Activated T-helper 2 cell treated with anti-CD3 and anti-CD28 coated beads, Interferon-gamma antibody, Interleukin-2, Interleukin-4, amounts not matched to agents 10 μg/mL and 5 μg/mL and 100 μg/mL, durations not matched to agents 14 hours and 24 hours and 36 hours (primary cell): ENCODE measurements at regions not wholly inside any gene's neighbourhood (a gene's known extent, or its start where the extent isn't known, plus 50 kb on each side); places are given as distances from the start of the nearest gene placed in this dataset.
"Not testable (repeated sequence)": the region's sequence is repeated elsewhere in the genome, so short reads cannot be mapped to it uniquely, and the experiment has no call there.

Experiments used
- DNase-seq: peaks from one replicate; pipeline ENCODE4 v3.0.0; 2021; ENCODE audit warnings: low spot score
- H3K27ac Mint-ChIP-seq: one replicate; pipeline ENCODE4 v1.8.0; 2021; ENCODE audit warnings: mixed read lengths
- H3K27me3 Mint-ChIP-seq: one replicate; pipeline ENCODE4 v1.8.0; 2021; ENCODE audit warnings: low read depth, mixed read lengths
- H3K36me3 Mint-ChIP-seq: one replicate; pipeline ENCODE4 v1.8.0; 2021; ENCODE audit warnings: low read depth, mixed read lengths
- H3K4me1 Mint-ChIP-seq: one replicate; pipeline ENCODE4 v1.8.0; 2021; ENCODE audit warnings: low read depth, mixed read lengths
- H3K4me3 Mint-ChIP-seq: one replicate; pipeline ENCODE4 v1.8.0; 2021; ENCODE audit warnings: low read depth, mild to moderate bottlenecking, moderate library complexity, mixed read lengths
- H3K9me3 Mint-ChIP-seq: one replicate; pipeline ENCODE4 v1.8.0; 2021; ENCODE audit warnings: mixed read lengths
- intact Hi-C: fragments of 100-400 bp; cut with micrococcal nuclease; formaldehyde crosslinking; loops from one replicate; pipeline ENCODE4 v1.15.1; 2023

DNA sequence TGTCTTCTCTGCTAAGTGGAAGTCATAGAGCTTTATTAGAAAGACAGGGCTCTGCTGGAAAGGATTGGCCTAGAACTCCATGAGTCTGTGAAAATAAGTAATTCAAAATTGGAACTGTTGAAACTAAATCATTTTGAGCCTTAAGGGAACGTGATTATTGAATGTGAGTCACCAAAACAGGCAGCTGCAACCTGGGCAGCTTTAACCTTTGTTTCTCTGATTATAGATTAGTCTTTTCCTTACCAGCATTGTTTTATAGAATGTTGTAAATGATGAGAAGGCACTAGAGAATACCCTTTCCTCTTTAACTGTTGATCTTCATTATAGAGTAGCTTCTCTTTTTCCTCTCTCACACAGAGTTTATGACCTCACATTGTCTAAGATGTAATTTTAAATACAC, 638.8 kb upstream of the SLITRK6 start:
- intact Hi-C loops, result no loop called here
- H3K4me1 Mint-ChIP-seq, result no peaks in the 10 kb centered on the region
- H3K4me3 Mint-ChIP-seq, result no peak overlapping the region
- no peak for DNase-seq
- no peaks in the 10 kb centered on the region for H3K36me3 Mint-ChIP-seq
- H3K27me3 Mint-ChIP-seq, result no peaks in the 10 kb centered on the region
- peaks cover 19% of the 10 kb centered on the region for H3K9me3 Mint-ChIP-seq
- no peak overlapping the region for H3K27ac Mint-ChIP-seq

- Mint-ChIP-seq H3K27me3 (no peaks in the 10 kb centered on the region), H3K4me3 (no peak overlapping the region), H3K4me1 (no peaks in the 10 kb centered on the region), H3K9me3 (peaks cover 23% of the 10 kb centered on the region), H3K27ac (no peak overlapping the region), H3K36me3 (no peaks in the 10 kb centered on the region)
- intact Hi-C loops, result no loop called here
- DNase-seq, result no peak
Observed at GRCh38 chr13:86445206-86445605, 646.0 kb upstream of the SLITRK6 start.

GRCh38 chr13:86445672-86446071, 646.5 kb upstream of the SLITRK6 start:
- H3K4me3 Mint-ChIP-seq, result no peak overlapping the region
- H3K27ac Mint-ChIP-seq, result no peak overlapping the region
- H3K27me3 Mint-ChIP-seq, result no peaks in the 10 kb centered on the region
- DNase-seq, result no peak
- no peaks in the 10 kb centered on the region for H3K4me1 Mint-ChIP-seq
- no peaks in the 10 kb centered on the region for H3K36me3 Mint-ChIP-seq
- peaks cover 23% of the 10 kb centered on the region for H3K9me3 Mint-ChIP-seq
- intact Hi-C loops, result no loop called here

- no peak for DNase-seq
- intact Hi-C loops, result no loop called here
- no peaks in the 10 kb centered on the region for H3K36me3 Mint-ChIP-seq
- H3K27ac Mint-ChIP-seq, result no peak overlapping the region
- H3K4me3 Mint-ChIP-seq, result no peak overlapping the region
- no peaks in the 10 kb centered on the region for H3K27me3 Mint-ChIP-seq
- peaks cover 23% of the 10 kb centered on the region for H3K9me3 Mint-ChIP-seq
- H3K4me1 Mint-ChIP-seq, result no peaks in the 10 kb centered on the region
Observed at GRCh38 chr13:86446311-86446710, 647.1 kb upstream of the SLITRK6 start.

GRCh38 chr13:86447479-86447878, 648.3 kb upstream of the SLITRK6 start:
- DNase-seq, result no peak
- intact Hi-C loops, result no loop called here
- Mint-ChIP-seq H3K4me3 (no peak overlapping the region), H3K4me1 (no peaks in the 10 kb centered on the region), H3K27ac (no peak overlapping the region), H3K27me3 (no peaks in the 10 kb centered on the region), H3K9me3 (peaks cover 23% of the 10 kb centered on the region), H3K36me3 (no peaks in the 10 kb centered on the region)

DNA sequence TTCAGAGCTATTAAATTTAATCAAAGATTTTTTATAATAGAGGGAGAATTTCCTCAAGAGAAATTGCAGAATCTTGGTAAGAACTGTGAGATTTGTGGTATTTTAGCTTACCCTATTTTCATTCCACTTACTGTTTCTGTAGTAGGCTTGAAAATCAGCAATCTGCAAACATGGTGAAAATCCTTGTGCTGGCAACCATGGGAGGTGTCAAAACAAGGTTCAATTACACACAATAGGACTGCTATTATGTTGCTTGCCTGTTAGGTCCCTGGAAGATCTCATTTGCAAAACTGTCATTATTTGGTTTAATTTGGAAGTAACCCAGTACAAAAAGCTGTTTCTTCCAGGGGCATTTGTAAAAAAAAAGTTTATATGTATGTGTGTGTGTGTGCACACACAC, 662.8 kb upstream of the SLITRK6 start:
- Mint-ChIP-seq H3K4me1 (no peaks in the 10 kb centered on the region), H3K9me3 (peaks cover 21% of the 10 kb centered on the region), H3K36me3 (no peaks in the 10 kb centered on the region), H3K4me3 (no peak overlapping the region), H3K27ac (no peak overlapping the region), H3K27me3 (no peaks in the 10 kb centered on the region)
- intact Hi-C loops, result no loop called here
- no peak for DNase-seq

- Mint-ChIP-seq H3K4me3 (no peak overlapping the region), H3K27ac (no peak overlapping the region), H3K4me1 (no peaks in the 10 kb centered on the region), H3K36me3 (no peaks in the 10 kb centered on the region), H3K9me3 (peaks cover 25% of the 10 kb centered on the region), H3K27me3 (no peaks in the 10 kb centered on the region)
- intact Hi-C loops, result no loop called here
- no peak for DNase-seq
Observed at GRCh38 chr13:86464193-86464592, 665.0 kb upstream of the SLITRK6 start.

DNA sequence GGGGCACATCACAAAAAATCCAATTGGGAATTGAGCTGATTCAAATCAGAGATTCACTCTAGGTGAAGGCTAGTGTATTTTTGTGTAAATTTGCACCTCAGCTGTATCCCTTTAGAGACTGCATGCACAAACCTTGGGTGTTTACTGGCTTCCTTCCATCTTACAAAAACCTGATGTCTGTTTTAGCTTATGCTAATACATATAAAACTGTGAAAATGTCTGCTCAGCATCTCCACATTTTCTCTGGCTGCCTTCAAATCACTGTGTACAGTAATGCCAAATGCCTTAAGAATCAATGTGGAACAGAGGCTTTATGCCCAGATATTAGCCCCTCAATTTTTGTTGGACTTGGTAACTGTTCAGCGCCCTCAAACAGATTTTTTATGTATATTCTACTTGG, 675.8 kb upstream of the SLITRK6 start:
- intact Hi-C loops, result no loop called here
- Mint-ChIP-seq H3K27me3 (no peaks in the 10 kb centered on the region), H3K36me3 (no peaks in the 10 kb centered on the region), H3K27ac (no peak overlapping the region), H3K4me3 (no peak overlapping the region), H3K9me3 (peaks cover 33% of the 10 kb centered on the region), H3K4me1 (no peaks in the 10 kb centered on the region)
- DNase-seq, result no peak

DNA sequence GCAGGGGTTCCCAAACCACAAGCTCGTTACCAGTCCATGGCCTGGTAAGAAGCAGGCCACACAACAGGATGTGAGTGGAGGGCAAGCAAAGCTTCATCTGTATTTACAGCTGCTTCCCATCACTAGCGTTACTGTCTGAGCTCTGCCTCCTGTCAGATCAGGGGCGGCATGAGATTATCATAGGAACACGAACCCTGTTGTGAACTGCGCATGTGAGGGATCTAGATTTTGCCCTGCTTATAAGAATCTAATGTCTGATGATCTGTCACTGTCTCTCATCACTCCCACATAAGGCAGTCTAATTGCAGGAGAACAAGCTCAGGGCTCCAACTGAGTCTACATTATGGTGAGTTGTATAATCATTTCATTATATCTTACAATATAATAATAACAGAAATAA, 677.4 kb upstream of the SLITRK6 start:
- H3K4me1 Mint-ChIP-seq, result no peaks in the 10 kb centered on the region
- H3K36me3 Mint-ChIP-seq, result no peaks in the 10 kb centered on the region
- H3K27me3 Mint-ChIP-seq, result no peaks in the 10 kb centered on the region
- H3K9me3 Mint-ChIP-seq, result peaks cover 24% of the 10 kb centered on the region
- intact Hi-C loops, result no loop called here
- DNase-seq, result no peak
- H3K4me3 Mint-ChIP-seq, result no peak overlapping the region
- H3K27ac Mint-ChIP-seq, result no peak overlapping the region

DNA sequence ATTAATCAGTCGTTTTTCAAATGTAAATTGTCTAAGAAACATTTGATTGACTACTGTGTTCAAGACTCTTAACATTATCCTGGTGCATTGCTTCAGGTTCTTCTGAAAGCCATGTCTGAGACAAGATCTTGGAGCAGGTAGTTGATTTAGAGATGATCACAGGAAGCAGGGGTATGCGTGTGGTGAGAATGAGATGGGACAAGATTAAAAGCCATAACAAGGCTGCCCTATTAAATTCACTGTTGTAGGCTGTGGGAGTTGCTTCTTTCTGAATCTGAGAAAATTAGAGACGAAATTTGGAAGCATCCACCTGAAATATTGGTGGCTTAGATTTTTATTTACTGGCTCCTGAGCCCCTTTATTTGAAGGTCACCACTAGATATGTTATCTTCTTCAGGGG, 687.4 kb upstream of the SLITRK6 start:
- H3K36me3 Mint-ChIP-seq, result no peaks in the 10 kb centered on the region
- H3K4me1 Mint-ChIP-seq, result no peaks in the 10 kb centered on the region
- intact Hi-C loops, result no loop called here
- peaks cover 30% of the 10 kb centered on the region for H3K9me3 Mint-ChIP-seq
- no peak overlapping the region for H3K27ac Mint-ChIP-seq
- no peak overlapping the region for H3K4me3 Mint-ChIP-seq
- H3K27me3 Mint-ChIP-seq, result no peaks in the 10 kb centered on the region
- no peak for DNase-seq

- H3K36me3 Mint-ChIP-seq, result no peaks in the 10 kb centered on the region
- peaks cover 13% of the 10 kb centered on the region for H3K9me3 Mint-ChIP-seq
- no peaks in the 10 kb centered on the region for H3K4me1 Mint-ChIP-seq
- intact Hi-C loops, result no loop called here
- no peak overlapping the region for H3K4me3 Mint-ChIP-seq
- DNase-seq, result no peak
- no peaks in the 10 kb centered on the region for H3K27me3 Mint-ChIP-seq
- H3K27ac Mint-ChIP-seq, result no peak overlapping the region
Observed at GRCh38 chr13:86491121-86491520, 691.9 kb upstream of the SLITRK6 start.

DNA sequence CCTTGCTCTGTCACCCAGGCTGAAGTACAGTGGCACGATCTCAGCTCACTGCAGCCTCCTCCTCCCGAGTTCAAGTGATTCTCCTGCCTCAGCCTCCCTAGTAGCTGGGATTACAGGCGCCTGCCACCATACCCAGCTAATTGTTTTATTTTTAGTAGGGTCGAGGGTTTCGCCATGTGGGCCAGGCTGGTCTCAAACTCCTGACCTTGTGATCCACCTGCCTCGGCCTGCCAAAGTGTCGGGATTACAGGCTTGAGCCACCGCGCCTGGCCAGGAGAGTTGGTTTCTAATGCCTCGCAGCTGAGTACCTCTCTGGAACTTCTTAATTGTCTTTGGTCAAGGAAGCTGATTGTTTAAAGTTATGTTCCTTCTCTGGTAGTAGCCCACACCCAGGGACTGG, 702.7 kb upstream of the SLITRK6 start:
- H3K36me3 Mint-ChIP-seq, H3K4me1 Mint-ChIP-seq, H3K27ac Mint-ChIP-seq, H3K27me3 Mint-ChIP-seq, intact Hi-C loops, H3K4me3 Mint-ChIP-seq, DNase-seq: not testable (repeated sequence)
- H3K9me3 Mint-ChIP-seq, result peaks cover 18% of the 10 kb centered on the region

- peaks cover 27% of the 10 kb centered on the region for H3K9me3 Mint-ChIP-seq
- intact Hi-C loops, result no loop called here
- H3K27ac Mint-ChIP-seq, result no peak overlapping the region
- H3K4me1 Mint-ChIP-seq, result no peaks in the 10 kb centered on the region
- no peak for DNase-seq
- no peak overlapping the region for H3K4me3 Mint-ChIP-seq
- no peaks in the 10 kb centered on the region for H3K36me3 Mint-ChIP-seq
- H3K27me3 Mint-ChIP-seq, result no peaks in the 10 kb centered on the region
Observed at GRCh38 chr13:86510792-86511191, 711.6 kb upstream of the SLITRK6 start.

DNA sequence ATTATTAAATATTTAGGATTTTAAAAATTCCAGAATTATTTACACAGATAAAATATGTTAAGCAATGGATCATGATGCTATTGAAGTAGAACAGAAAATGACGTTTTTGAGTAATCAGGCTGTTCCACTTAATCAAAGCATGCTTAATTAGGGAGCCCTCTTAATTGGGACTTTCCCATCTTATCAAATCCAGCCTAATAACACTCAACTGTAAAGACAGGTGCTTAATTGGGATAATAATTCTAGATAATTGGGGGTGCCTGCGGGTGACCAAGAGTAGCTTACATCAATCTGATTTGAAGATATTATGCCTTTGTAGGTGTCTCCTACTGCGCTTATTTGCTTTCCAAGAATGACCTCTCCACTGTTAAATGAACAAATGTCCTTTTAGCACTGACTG, 742.2 kb upstream of the SLITRK6 start:
- Mint-ChIP-seq H3K9me3 (peaks cover 24% of the 10 kb centered on the region), H3K36me3 (no peaks in the 10 kb centered on the region), H3K27me3 (no peaks in the 10 kb centered on the region), H3K27ac (no peak overlapping the region), H3K4me3 (no peak overlapping the region), H3K4me1 (no peaks in the 10 kb centered on the region)
- intact Hi-C loops, result no loop called here
- DNase-seq, result no peak
